Endodermal cell (in vitro differentiated cells): ENCODE measurements at regions not wholly inside any gene's neighbourhood (a gene's known extent, or its start where the extent isn't known, plus 50 kb on each side); places are given as distances from the start of the nearest gene placed in this dataset.
"Not testable (repeated sequence)": the region's sequence is repeated elsewhere in the genome, so short reads cannot be mapped to it uniquely, and the experiment has no call there.

Source experiments
- DNase-seq: peaks from one replicate; pipeline ENCODE4 v3.0.0-alpha.2; 2017
- H3K27ac ChIP-seq: 2 replicates; pipeline ENCODE4 v1.5.1; 2013; ENCODE audit warnings: mild to moderate bottlenecking, low read depth, low read length, moderate library complexity
- H3K27me3 ChIP-seq: 2 replicates; pipeline ENCODE4 v1.6.1; 2013; ENCODE audit warnings: mild to moderate bottlenecking, low read length, moderate library complexity; ENCODE audit not compliant: insufficient read depth, control insufficient read depth, poor library complexity, severe bottlenecking
- H3K36me3 ChIP-seq: 2 replicates; pipeline ENCODE4 v1.7.0; 2013; ENCODE audit warnings: mild to moderate bottlenecking, low read length, moderate library complexity; ENCODE audit not compliant: control insufficient read depth, insufficient read depth
- H3K4me1 ChIP-seq: one replicate; pipeline ENCODE4 v1.7.0; 2013; ENCODE audit warnings: low read length; ENCODE audit not compliant: control insufficient read depth, insufficient read depth
- H3K4me3 ChIP-seq: 2 replicates; pipeline ENCODE4 v1.5.1; 2013; ENCODE audit warnings: mild to moderate bottlenecking, low read length, moderate library complexity
- H3K9ac ChIP-seq: 2 replicates; pipeline ENCODE4 v1.6.1; 2013; ENCODE audit warnings: mild to moderate bottlenecking, low read length, moderate library complexity; ENCODE audit not compliant: poor library complexity, severe bottlenecking; ENCODE audit errors: extremely low read depth
- H3K9me3 ChIP-seq: 2 replicates; pipeline ENCODE4 v1.6.1; 2013; ENCODE audit warnings: mild to moderate bottlenecking, low read length, moderate library complexity; ENCODE audit not compliant: control insufficient read depth
- H3K27ac Mint-ChIP-seq: 2 replicates; pipeline ENCODE4 v1.8.0; 2020; ENCODE audit warnings: mixed read lengths
- H3K27me3 Mint-ChIP-seq: 2 replicates; pipeline ENCODE4 v1.8.0; 2021; ENCODE audit warnings: mild to moderate bottlenecking, mixed read lengths; ENCODE audit not compliant: insufficient read depth
- H3K36me3 Mint-ChIP-seq: 2 replicates; pipeline ENCODE4 v1.8.0; 2020; ENCODE audit warnings: low read depth, mixed read lengths
- H3K4me1 Mint-ChIP-seq: 2 replicates; pipeline ENCODE4 v1.8.0; 2020; ENCODE audit warnings: mixed read lengths
- H3K4me3 Mint-ChIP-seq: 2 replicates; pipeline ENCODE4 v1.8.0; 2020; ENCODE audit warnings: mild to moderate bottlenecking, moderate library complexity, mixed read lengths
- H3K9me3 Mint-ChIP-seq: 2 replicates; pipeline ENCODE4 v1.8.0; 2020; ENCODE audit warnings: mild to moderate bottlenecking, mixed read lengths
- WGBS, 2 experiments: methylation state at CpG; one replicate each; pipeline versions ENCODE4 v1.1.5 to v1.1.7; 2013; ENCODE audit warnings: missing lambda C conversion rate in 2 of 2, mixed read lengths in 1 of 2; ENCODE audit not compliant: insufficient coverage in 1 of 2, insufficient read length in 1 of 2; 5-methylcytosine and 5-hydroxymethylcytosine counted together

GRCh38 chr13:16145652-16146051 is 3036.0 kb downstream of the TUBA3C start:
- H3K4me1 Mint-ChIP-seq, H3K9ac ChIP-seq, H3K27me3 ChIP-seq, H3K27me3 Mint-ChIP-seq, H3K36me3 Mint-ChIP-seq, H3K27ac Mint-ChIP-seq, H3K4me3 ChIP-seq, DNase-seq, H3K36me3 ChIP-seq, H3K27ac ChIP-seq, H3K4me1 ChIP-seq, H3K4me3 Mint-ChIP-seq: not testable (repeated sequence)
- H3K9me3 Mint-ChIP-seq = peaks cover 60% of the 10 kb centered on the region
- WGBS, 2 experiments = 18 to 50% methylated on average over 1 of the region's 5 CpGs
- peaks cover 43% of the 10 kb centered on the region for H3K9me3 ChIP-seq

DNA sequence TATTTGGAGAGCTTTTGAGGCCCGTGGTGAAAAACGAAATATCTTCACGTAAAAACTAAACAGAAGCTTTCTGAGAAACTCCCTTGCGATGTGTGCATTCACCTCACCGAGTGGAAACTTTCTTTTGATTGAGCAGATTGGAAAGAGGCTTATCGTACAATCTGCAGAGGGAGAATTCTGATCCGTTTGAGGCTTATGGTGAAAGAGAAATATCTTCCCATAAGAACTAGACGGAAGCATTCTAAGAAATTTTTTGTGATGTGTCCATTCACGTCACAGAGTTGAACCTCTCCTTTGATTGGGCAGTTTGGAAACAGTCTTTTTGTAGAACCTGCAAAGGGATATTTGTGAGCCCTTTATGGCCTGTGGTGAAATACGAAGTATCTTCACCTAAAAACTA is 3040.3 kb downstream of the TUBA3C start:
- not testable (repeated sequence) for DNase-seq

GRCh38 chr13:16136846-16137245 is 3044.8 kb downstream of the TUBA3C start:
- not testable (repeated sequence) for H3K27ac Mint-ChIP-seq, H3K27ac ChIP-seq, H3K9ac ChIP-seq, H3K36me3 Mint-ChIP-seq, H3K4me1 ChIP-seq, H3K27me3 ChIP-seq, H3K4me3 Mint-ChIP-seq, H3K36me3 ChIP-seq, DNase-seq, H3K4me1 Mint-ChIP-seq, H3K27me3 Mint-ChIP-seq, H3K4me3 ChIP-seq
- H3K9me3 Mint-ChIP-seq = peaks cover 48% of the 10 kb centered on the region
- WGBS, 2 experiments = 51 to 64% methylated on average over 2 of the region's 2 CpGs
- H3K9me3 ChIP-seq = peaks cover 29% of the 10 kb centered on the region

More for the DNA sequence above, 3040.3 kb downstream of the TUBA3C start:
- H3K36me3 ChIP-seq, H3K27ac ChIP-seq, H3K4me3 ChIP-seq, H3K36me3 Mint-ChIP-seq, H3K27me3 Mint-ChIP-seq, H3K4me1 Mint-ChIP-seq, H3K9ac ChIP-seq, H3K27ac Mint-ChIP-seq, H3K27me3 ChIP-seq, H3K4me1 ChIP-seq, H3K4me3 Mint-ChIP-seq: not testable (repeated sequence)
- peaks cover 40% of the 10 kb centered on the region for H3K9me3 ChIP-seq
- peaks cover 51% of the 10 kb centered on the region for H3K9me3 Mint-ChIP-seq
- WGBS, 2 experiments = 59 to 75% methylated on average over 5 to 6 of the region's 10 CpGs

GRCh38 chr13:16128675-16129074 is 3052.9 kb downstream of the TUBA3C start:
- not testable (repeated sequence) for H3K4me3 ChIP-seq, DNase-seq, H3K27me3 Mint-ChIP-seq, H3K27ac Mint-ChIP-seq, H3K4me3 Mint-ChIP-seq, H3K36me3 Mint-ChIP-seq, H3K4me1 ChIP-seq, H3K4me1 Mint-ChIP-seq, H3K27me3 ChIP-seq, H3K36me3 ChIP-seq, H3K27ac ChIP-seq, H3K9ac ChIP-seq
- H3K9me3 Mint-ChIP-seq = peaks cover 44% of the 10 kb centered on the region
- 94% methylated on average over 5 of the region's 6 CpGs; no CpG with 5 or more reads in 1 of the 2 experiments for WGBS, 2 experiments
- H3K9me3 ChIP-seq = peaks cover 20% of the 10 kb centered on the region

GRCh38 chr13:16113391-16113790 is 3068.2 kb downstream of the TUBA3C start:
- not testable (repeated sequence) for H3K36me3 Mint-ChIP-seq, H3K36me3 ChIP-seq, H3K27me3 Mint-ChIP-seq, H3K9ac ChIP-seq, DNase-seq, H3K4me1 Mint-ChIP-seq, H3K4me3 ChIP-seq, H3K4me1 ChIP-seq, H3K27ac Mint-ChIP-seq, H3K27me3 ChIP-seq, H3K4me3 Mint-ChIP-seq, H3K27ac ChIP-seq
- peaks cover 22% of the 10 kb centered on the region for H3K9me3 ChIP-seq
- peaks cover 32% of the 10 kb centered on the region for H3K9me3 Mint-ChIP-seq
- WGBS, 2 experiments = 58 to 73% methylated on average over 2 to 6 of the region's 6 CpGs
